ENCODE measurements at regions not wholly inside any gene's neighbourhood (a gene's known extent, or its start where the extent isn't known, plus 50 kb on each side); places are given as distances from the start of the nearest gene placed in this dataset.

DNA sequence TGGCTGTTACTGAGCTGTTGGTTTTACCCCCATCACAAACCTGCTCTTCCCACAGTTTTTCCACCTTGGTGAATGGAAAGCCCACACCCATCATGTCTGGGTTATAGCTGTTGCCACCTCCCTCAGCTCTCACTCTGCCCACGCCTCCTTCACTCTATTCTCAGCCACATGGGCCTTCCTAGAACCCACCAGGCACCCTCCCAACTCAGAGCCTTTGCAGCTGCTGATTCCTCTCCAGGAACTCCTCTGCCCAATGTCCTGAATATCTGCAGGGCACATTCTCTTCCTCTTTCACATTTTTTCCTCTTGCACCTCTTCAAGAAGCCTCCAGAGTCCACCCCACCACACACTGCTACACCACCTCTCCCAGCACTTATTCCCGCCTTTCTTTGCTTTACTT lies 177.4 kb downstream of the TBXT start:
- TF ChIP-seq CTCF (conservative IDR thresholded peaks at IDR 0.05; ENCODE audit: low read depth, low read length) (no peak), EZH2 (IDR thresholded peaks at IDR 0.05; ENCODE audit: borderline replicate concordance, low read depth, low read length, poor library complexity, severe bottlenecking) (no peak)

All from A673 (cell line).